GM23338 (cell line): ENCODE measurements at regions not wholly inside any gene's neighbourhood (a gene's known extent, or its start where the extent isn't known, plus 50 kb on each side); places are given as distances from the start of the nearest gene placed in this dataset.

Experiments
- ATAC-seq: fragments of 200-7000 bp; cut with Tn5 transposase; 3 replicates; pipeline ENCODE4 v1.9.1; 2020
- DNase-seq: peaks from one replicate; pipeline ENCODE4 v3.0.0-alpha.2; 2015; ENCODE audit warnings: low spot score
- H2AFZ ChIP-seq: fragments of 200-600 bp; sonication (generic); 2 replicates; pipeline ENCODE4 v1.8.0; 2016; ENCODE audit warnings: antibody characterized with exemption, mild to moderate bottlenecking, moderate library complexity
- H3F3A ChIP-seq: fragments of 200-600 bp; sonication (generic); replicated peaks from 2 replicates; pipeline ENCODE4 v1.8.0; 2017; ENCODE audit warnings: antibody characterized with exemption, mixed run types, low read depth
- H3K27ac ChIP-seq: fragments of 200-600 bp; sonication (generic); 2 replicates; pipeline ENCODE4 v1.6.1; 2016; ENCODE audit warnings: low read depth
- H3K27me3 ChIP-seq: fragments of 200-600 bp; sonication (generic); 2 replicates; pipeline ENCODE4 v1.8.0; 2016; ENCODE audit warnings: mild to moderate bottlenecking, mixed run types, moderate library complexity; ENCODE audit not compliant: insufficient read depth
- H3K36me3 ChIP-seq: fragments of 200-600 bp; sonication (generic); 2 replicates; pipeline ENCODE4 v1.8.0; 2016; ENCODE audit warnings: mild to moderate bottlenecking; ENCODE audit not compliant: insufficient read depth
- H3K4me1 ChIP-seq: fragments of 200-600 bp; sonication (generic); 2 replicates; pipeline ENCODE4 v1.8.0; 2016; ENCODE audit warnings: mild to moderate bottlenecking, moderate library complexity; ENCODE audit not compliant: insufficient read depth
- H3K4me2 ChIP-seq: fragments of 200-600 bp; sonication (generic); 2 replicates; pipeline ENCODE4 v1.7.1; 2017; ENCODE audit warnings: mixed run types
- H3K4me3 ChIP-seq: fragments of 200-600 bp; sonication (generic); 2 replicates; pipeline ENCODE4 v1.6.1; 2016; ENCODE audit warnings: mixed run types
- H3K79me2 ChIP-seq: fragments of 200-600 bp; sonication (generic); replicated peaks from 2 replicates; pipeline ENCODE4 v1.8.0; 2017; ENCODE audit warnings: mild to moderate bottlenecking; ENCODE audit not compliant: insufficient read depth
- H3K9me2 ChIP-seq: fragments of 200-600 bp; sonication (generic); 2 replicates; pipeline ENCODE4 v1.8.0; 2017; ENCODE audit not compliant: insufficient read depth
- H4K20me1 ChIP-seq: fragments of 200-600 bp; sonication (generic); replicated peaks from 2 replicates; pipeline ENCODE4 v1.8.0; 2017; ENCODE audit warnings: mild to moderate bottlenecking; ENCODE audit not compliant: insufficient read depth
- H3K27ac Mint-ChIP-seq: 2 replicates; pipeline ENCODE4 v1.8.0; 2020; ENCODE audit warnings: inconsistent platforms, mild to moderate bottlenecking, moderate library complexity, mixed read lengths
- H3K27me3 Mint-ChIP-seq: 3 replicates; pipeline ENCODE4 v1.8.0; 2022; ENCODE audit warnings: low read depth, mild to moderate bottlenecking, moderate library complexity, mixed read lengths, inconsistent platforms; ENCODE audit not compliant: insufficient read depth, poor library complexity
- H3K36me3 Mint-ChIP-seq: 3 replicates; pipeline ENCODE4 v1.8.0; 2021; ENCODE audit warnings: low read depth, mild to moderate bottlenecking, inconsistent platforms, moderate library complexity, mixed read lengths
- H3K4me1 Mint-ChIP-seq: 3 replicates; pipeline ENCODE4 v1.8.0; 2020; ENCODE audit warnings: mild to moderate bottlenecking, inconsistent platforms, mixed read lengths
- H3K4me3 Mint-ChIP-seq: 3 replicates; pipeline ENCODE4 v1.8.0; 2021; ENCODE audit warnings: moderate library complexity, mild to moderate bottlenecking, inconsistent platforms, mixed read lengths
- H3K9me3 Mint-ChIP-seq: 3 replicates; pipeline ENCODE4 v1.8.0; 2020; ENCODE audit warnings: moderate library complexity, mild to moderate bottlenecking, inconsistent platforms, mixed read lengths
- CREB1 ChIP-seq: fragments of 250-450 bp; sonication (Bioruptor Pico); IDR thresholded peaks from 2 replicates; pipeline ENCODE4 v1.5.0; 2020; ENCODE audit warnings: low read depth, mild to moderate bottlenecking, moderate library complexity
- POLR2AphosphoS5 ChIP-seq: IDR thresholded peaks from 2 replicates; pipeline ENCODE4 v1.6.1; 2016; ENCODE audit warnings: antibody characterized with exemption, low read depth
- STAT1 ChIP-seq: IDR thresholded peaks from one replicate; pipeline ENCODE4 v1.6.1; 2016; ENCODE audit warnings: antibody characterized with exemption; ENCODE audit not compliant: unreplicated experiment
- TF ChIP-seq, protein P1 (sequence below): fragments of 250-450 bp; sonication (Bioruptor Pico); IDR thresholded peaks from 2 replicates; pipeline ENCODE4 v1.5.0; 2020; ENCODE audit warnings: mild to moderate bottlenecking, moderate library complexity
- TF ChIP-seq, protein P2 (sequence below): IDR thresholded peaks from one replicate; pipeline ENCODE4 v1.6.1; 2018; ENCODE audit warnings: antibody characterized with exemption; ENCODE audit not compliant: unreplicated experiment

DNA sequence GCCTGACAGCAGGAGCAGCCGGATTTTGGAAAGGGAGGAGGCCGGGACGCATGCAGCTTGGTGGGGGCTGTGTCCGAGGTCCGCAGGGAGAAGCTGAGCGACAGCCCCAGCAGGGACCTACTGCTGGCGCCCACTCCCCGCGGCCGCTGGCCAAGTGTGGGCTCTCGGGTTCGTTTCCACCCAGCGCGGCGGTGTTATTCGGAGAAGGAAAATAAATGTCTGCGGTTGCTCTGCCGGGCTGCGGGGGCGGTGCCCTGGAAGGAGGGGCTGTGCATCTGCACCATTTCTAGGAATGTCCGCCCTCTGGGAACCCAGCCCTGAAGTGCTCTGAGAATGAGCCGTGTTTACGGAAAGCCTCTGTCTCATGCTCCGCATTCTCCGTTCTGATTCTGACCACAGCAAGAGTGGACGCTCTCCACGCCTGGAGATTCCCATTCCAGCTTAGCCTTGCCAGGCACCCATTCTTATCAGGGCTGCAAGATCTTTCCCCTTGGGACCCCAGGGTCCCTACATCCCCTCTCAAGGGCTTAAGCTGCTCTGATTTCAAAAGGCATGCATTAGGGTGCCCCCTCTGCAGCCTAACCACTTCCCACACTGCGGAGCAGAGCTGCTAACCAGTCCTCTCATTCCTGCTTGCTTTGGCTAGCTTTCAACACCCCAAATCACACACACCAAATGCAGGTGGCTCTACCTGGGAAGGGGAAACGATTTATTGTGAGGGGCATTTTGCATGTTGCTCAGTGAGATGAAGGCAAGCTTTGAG, 256.6 kb upstream of the GLI3 start (continued):
- TF ChIP-seq, protein P1, sequence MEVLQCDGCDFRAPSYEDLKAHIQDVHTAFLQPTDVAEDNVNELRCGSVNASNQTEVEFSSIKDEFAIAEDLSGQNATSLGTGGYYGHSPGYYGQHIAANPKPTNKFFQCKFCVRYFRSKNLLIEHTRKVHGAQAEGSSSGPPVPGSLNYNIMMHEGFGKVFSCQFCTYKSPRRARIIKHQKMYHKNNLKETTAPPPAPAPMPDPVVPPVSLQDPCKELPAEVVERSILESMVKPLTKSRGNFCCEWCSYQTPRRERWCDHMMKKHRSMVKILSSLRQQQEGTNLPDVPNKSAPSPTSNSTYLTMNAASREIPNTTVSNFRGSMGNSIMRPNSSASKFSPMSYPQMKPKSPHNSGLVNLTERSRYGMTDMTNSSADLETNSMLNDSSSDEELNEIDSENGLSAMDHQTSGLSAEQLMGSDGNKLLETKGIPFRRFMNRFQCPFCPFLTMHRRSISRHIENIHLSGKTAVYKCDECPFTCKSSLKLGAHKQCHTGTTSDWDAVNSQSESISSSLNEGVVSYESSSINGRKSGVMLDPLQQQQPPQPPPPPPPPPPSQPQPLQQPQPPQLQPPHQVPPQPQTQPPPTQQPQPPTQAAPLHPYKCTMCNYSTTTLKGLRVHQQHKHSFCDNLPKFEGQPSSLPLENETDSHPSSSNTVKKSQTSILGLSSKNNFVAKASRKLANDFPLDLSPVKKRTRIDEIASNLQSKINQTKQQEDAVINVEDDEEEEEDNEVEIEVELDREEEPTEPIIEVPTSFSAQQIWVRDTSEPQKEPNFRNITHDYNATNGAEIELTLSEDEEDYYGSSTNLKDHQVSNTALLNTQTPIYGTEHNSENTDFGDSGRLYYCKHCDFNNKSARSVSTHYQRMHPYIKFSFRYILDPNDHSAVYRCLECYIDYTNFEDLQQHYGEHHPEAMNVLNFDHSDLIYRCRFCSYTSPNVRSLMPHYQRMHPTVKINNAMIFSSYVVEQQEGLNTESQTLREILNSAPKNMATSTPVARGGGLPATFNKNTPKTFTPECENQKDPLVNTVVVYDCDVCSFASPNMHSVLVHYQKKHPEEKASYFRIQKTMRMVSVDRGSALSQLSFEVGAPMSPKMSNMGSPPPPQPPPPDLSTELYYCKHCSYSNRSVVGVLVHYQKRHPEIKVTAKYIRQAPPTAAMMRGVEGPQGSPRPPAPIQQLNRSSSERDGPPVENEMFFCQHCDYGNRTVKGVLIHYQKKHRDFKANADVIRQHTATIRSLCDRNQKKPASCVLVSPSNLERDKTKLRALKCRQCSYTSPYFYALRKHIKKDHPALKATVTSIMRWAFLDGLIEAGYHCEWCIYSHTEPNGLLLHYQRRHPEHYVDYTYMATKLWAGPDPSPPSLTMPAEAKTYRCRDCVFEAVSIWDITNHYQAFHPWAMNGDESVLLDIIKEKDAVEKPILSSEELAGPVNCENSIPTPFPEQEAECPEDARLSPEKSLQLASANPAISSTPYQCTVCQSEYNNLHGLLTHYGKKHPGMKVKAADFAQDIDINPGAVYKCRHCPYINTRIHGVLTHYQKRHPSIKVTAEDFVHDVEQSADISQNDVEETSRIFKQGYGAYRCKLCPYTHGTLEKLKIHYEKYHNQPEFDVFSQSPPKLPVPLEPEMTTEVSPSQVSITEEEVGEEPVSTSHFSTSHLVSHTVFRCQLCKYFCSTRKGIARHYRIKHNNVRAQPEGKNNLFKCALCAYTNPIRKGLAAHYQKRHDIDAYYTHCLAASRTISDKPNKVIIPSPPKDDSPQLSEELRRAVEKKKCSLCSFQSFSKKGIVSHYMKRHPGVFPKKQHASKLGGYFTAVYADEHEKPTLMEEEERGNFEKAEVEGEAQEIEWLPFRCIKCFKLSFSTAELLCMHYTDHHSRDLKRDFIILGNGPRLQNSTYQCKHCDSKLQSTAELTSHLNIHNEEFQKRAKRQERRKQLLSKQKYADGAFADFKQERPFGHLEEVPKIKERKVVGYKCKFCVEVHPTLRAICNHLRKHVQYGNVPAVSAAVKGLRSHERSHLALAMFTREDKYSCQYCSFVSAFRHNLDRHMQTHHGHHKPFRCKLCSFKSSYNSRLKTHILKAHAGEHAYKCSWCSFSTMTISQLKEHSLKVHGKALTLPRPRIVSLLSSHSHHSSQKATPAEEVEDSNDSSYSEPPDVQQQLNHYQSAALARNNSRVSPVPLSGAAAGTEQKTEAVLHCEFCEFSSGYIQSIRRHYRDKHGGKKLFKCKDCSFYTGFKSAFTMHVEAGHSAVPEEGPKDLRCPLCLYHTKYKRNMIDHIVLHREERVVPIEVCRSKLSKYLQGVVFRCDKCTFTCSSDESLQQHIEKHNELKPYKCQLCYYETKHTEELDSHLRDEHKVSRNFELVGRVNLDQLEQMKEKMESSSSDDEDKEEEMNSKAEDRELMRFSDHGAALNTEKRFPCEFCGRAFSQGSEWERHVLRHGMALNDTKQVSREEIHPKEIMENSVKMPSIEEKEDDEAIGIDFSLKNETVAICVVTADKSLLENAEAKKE (CRISPR knock-in tag) = no peak

DNA sequence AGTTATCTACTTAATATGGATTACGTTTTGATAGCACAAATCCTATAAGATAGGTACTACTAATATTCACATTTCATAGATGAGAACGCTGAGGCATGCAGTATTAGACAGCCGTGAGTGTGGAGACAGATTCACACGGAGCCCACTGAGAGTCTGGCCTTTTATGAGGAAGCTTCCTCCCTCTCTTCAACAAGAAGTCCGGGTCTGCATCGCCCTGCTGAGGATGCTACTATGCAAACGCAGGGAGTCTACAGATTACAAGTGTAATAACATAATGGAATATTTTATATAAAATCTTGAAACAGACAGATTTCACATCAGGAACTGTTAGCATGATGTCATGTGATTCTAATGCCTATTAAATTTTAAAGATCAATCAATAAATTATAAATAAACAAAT, 255.9 kb upstream of the GLI3 start:
- Histone ChIP-seq H3K4me1 (peaks cover 13% of the 10 kb centered on the region), H3K4me2 (peak overlapping the region; percentile 89), H3K27ac (no peak overlapping the region), H4K20me1 (no peaks in the 10 kb centered on the region), H3K4me3 (peak overlapping the region; percentile 66), H3F3A (no peaks in the 10 kb centered on the region), H3K9me2 (0 out of 2 replicates have a peak, but pooled peaks cover 3% of the 10 kb centered on the region), H3K79me2 (no peaks in the 10 kb centered on the region), H3K36me3 (no peaks in the 10 kb centered on the region), H2AFZ (no peak overlapping the region; the same call in 1 of the 2 replicates), H3K27me3 (peaks cover 18% of the 10 kb centered on the region; the same call in 1 of the 2 replicates)
- TF ChIP-seq STAT1 = no peak
- no peak for TF ChIP-seq CREB1 (CRISPR knock-in tag)
- TF ChIP-seq POLR2AphosphoS5 = no peak
- TF ChIP-seq, protein P2, sequence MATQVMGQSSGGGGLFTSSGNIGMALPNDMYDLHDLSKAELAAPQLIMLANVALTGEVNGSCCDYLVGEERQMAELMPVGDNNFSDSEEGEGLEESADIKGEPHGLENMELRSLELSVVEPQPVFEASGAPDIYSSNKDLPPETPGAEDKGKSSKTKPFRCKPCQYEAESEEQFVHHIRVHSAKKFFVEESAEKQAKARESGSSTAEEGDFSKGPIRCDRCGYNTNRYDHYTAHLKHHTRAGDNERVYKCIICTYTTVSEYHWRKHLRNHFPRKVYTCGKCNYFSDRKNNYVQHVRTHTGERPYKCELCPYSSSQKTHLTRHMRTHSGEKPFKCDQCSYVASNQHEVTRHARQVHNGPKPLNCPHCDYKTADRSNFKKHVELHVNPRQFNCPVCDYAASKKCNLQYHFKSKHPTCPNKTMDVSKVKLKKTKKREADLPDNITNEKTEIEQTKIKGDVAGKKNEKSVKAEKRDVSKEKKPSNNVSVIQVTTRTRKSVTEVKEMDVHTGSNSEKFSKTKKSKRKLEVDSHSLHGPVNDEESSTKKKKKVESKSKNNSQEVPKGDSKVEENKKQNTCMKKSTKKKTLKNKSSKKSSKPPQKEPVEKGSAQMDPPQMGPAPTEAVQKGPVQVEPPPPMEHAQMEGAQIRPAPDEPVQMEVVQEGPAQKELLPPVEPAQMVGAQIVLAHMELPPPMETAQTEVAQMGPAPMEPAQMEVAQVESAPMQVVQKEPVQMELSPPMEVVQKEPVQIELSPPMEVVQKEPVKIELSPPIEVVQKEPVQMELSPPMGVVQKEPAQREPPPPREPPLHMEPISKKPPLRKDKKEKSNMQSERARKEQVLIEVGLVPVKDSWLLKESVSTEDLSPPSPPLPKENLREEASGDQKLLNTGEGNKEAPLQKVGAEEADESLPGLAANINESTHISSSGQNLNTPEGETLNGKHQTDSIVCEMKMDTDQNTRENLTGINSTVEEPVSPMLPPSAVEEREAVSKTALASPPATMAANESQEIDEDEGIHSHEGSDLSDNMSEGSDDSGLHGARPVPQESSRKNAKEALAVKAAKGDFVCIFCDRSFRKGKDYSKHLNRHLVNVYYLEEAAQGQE = no peak
- H3K27me3 Mint-ChIP-seq = peaks cover 5% of the 10 kb centered on the region
- no peaks in the 10 kb centered on the region for H3K36me3 Mint-ChIP-seq
- DNase-seq = no peak
- no peaks in the 10 kb centered on the region for H3K9me3 Mint-ChIP-seq
- peak overlapping the region; percentile 79 for H3K4me3 Mint-ChIP-seq
- no peak for ATAC-seq
- peaks cover 19% of the 10 kb centered on the region for H3K4me1 Mint-ChIP-seq
- no peak overlapping the region for H3K27ac Mint-ChIP-seq
